HUES6 (cell line): ENCODE measurements at regions not wholly inside any gene's neighbourhood (a gene's known extent, or its start where the extent isn't known, plus 50 kb on each side); places are given as distances from the start of the nearest gene placed in this dataset.

Experiments
- H3K27ac ChIP-seq: 2 replicates; pipeline ENCODE4 v1.7.0; 2013; ENCODE audit warnings: low read depth, mild to moderate bottlenecking, low read length, inconsistent platforms
- H3K27me3 ChIP-seq: 2 replicates; pipeline ENCODE4 v1.6.1; 2013; ENCODE audit warnings: low read length; ENCODE audit not compliant: control insufficient read depth, insufficient read depth
- H3K36me3 ChIP-seq: 2 replicates; pipeline ENCODE4 v1.6.1; 2013; ENCODE audit warnings: low read length; ENCODE audit not compliant: control insufficient read depth, insufficient read depth
- H3K4me1 ChIP-seq: 2 replicates; pipeline ENCODE4 v1.6.1; 2013; ENCODE audit warnings: low read length; ENCODE audit not compliant: control insufficient read depth, insufficient read depth
- H3K4me3 ChIP-seq: 2 replicates; pipeline ENCODE4 v1.5.1; 2013; ENCODE audit warnings: low read depth, low read length
- H3K9ac ChIP-seq: one replicate; pipeline ENCODE4 v1.6.1; 2013; ENCODE audit warnings: mild to moderate bottlenecking, low read length
- H3K9me3 ChIP-seq: 2 replicates; pipeline ENCODE4 v1.6.1; 2013; ENCODE audit warnings: low read depth, low read length; ENCODE audit not compliant: control insufficient read depth, insufficient read depth

- Histone ChIP-seq H3K9me3 (no peaks in the 10 kb centered on the region), H3K27me3 (no peaks in the 10 kb centered on the region), H3K9ac (no peak overlapping the region), H3K4me1 (no peaks in the 10 kb centered on the region), H3K27ac (no peak overlapping the region), H3K36me3 (no peaks in the 10 kb centered on the region), H3K4me3 (no peak overlapping the region)
Observed at GRCh38 chr20:54875307-54875706, 399.9 kb downstream of the DOK5 start.

- no peak overlapping the region for H3K27ac ChIP-seq
- H3K9me3 ChIP-seq = no peaks in the 10 kb centered on the region
- no peaks in the 10 kb centered on the region for H3K27me3 ChIP-seq
- H3K4me1 ChIP-seq = no peaks in the 10 kb centered on the region
- no peaks in the 10 kb centered on the region for H3K36me3 ChIP-seq
- no peak overlapping the region for H3K4me3 ChIP-seq
- no peak overlapping the region for H3K9ac ChIP-seq
Observed at GRCh38 chr20:54874718-54875117, 399.3 kb downstream of the DOK5 start.

GRCh38 chr20:54872440-54872839 is 397.0 kb downstream of the DOK5 start:
- Histone ChIP-seq H3K9ac (no peak overlapping the region), H3K9me3 (no peaks in the 10 kb centered on the region), H3K4me1 (no peaks in the 10 kb centered on the region), H3K4me3 (no peak overlapping the region), H3K27me3 (no peaks in the 10 kb centered on the region), H3K27ac (no peak overlapping the region), H3K36me3 (no peaks in the 10 kb centered on the region)

- Histone ChIP-seq H3K4me1 (no peaks in the 10 kb centered on the region), H3K4me3 (no peak overlapping the region), H3K36me3 (no peaks in the 10 kb centered on the region), H3K9ac (no peak overlapping the region), H3K27me3 (no peaks in the 10 kb centered on the region), H3K27ac (no peak overlapping the region), H3K9me3 (no peaks in the 10 kb centered on the region)
Observed at GRCh38 chr20:54869765-54870164, 394.4 kb downstream of the DOK5 start.

- Histone ChIP-seq H3K9me3 (no peaks in the 10 kb centered on the region), H3K27ac (no peak overlapping the region), H3K4me3 (no peak overlapping the region), H3K9ac (no peak overlapping the region), H3K27me3 (no peaks in the 10 kb centered on the region), H3K4me1 (no peaks in the 10 kb centered on the region), H3K36me3 (no peaks in the 10 kb centered on the region)
Observed at GRCh38 chr20:54865273-54865672, 389.9 kb downstream of the DOK5 start.

- Histone ChIP-seq H3K27ac (no peak overlapping the region), H3K4me1 (no peaks in the 10 kb centered on the region), H3K27me3 (no peaks in the 10 kb centered on the region), H3K4me3 (no peak overlapping the region), H3K9ac (no peak overlapping the region), H3K9me3 (no peaks in the 10 kb centered on the region), H3K36me3 (no peaks in the 10 kb centered on the region)
Observed at GRCh38 chr20:54860716-54861115, 385.3 kb downstream of the DOK5 start.

- H3K36me3 ChIP-seq = no peaks in the 10 kb centered on the region
- H3K27me3 ChIP-seq = no peaks in the 10 kb centered on the region
- no peak overlapping the region for H3K4me3 ChIP-seq
- H3K9me3 ChIP-seq = no peaks in the 10 kb centered on the region
- no peak overlapping the region for H3K9ac ChIP-seq
- H3K27ac ChIP-seq = no peak overlapping the region
- no peaks in the 10 kb centered on the region for H3K4me1 ChIP-seq
Observed at GRCh38 chr20:54856202-54856601, 380.8 kb downstream of the DOK5 start.

- no peaks in the 10 kb centered on the region for H3K36me3 ChIP-seq
- H3K9me3 ChIP-seq = no peaks in the 10 kb centered on the region; the same call in 1 of the 2 replicates
- H3K4me3 ChIP-seq = no peak overlapping the region
Observed at GRCh38 chr20:54849741-54850140, 374.3 kb downstream of the DOK5 start.

GRCh38 chr20:54848984-54849538 is 373.7 kb downstream of the DOK5 start:
- Histone ChIP-seq H3K9me3 (no peaks in the 10 kb centered on the region; the same call in 1 of the 2 replicates), H3K4me3 (no peak overlapping the region), H3K27me3 (no peaks in the 10 kb centered on the region), H3K4me1 (no peaks in the 10 kb centered on the region), H3K9ac (no peak overlapping the region), H3K27ac (no peak overlapping the region), H3K36me3 (no peaks in the 10 kb centered on the region)

More at GRCh38 chr20:54849741-54850140, 374.3 kb downstream of the DOK5 start:
- Histone ChIP-seq H3K9ac (no peak overlapping the region), H3K4me1 (no peaks in the 10 kb centered on the region), H3K27me3 (no peaks in the 10 kb centered on the region), H3K27ac (no peak overlapping the region)

GRCh38 chr20:54848262-54848661 is 372.9 kb downstream of the DOK5 start:
- H3K9ac ChIP-seq = no peak overlapping the region
- H3K36me3 ChIP-seq = no peaks in the 10 kb centered on the region
- H3K4me3 ChIP-seq = no peak overlapping the region
- no peaks in the 10 kb centered on the region for H3K27me3 ChIP-seq
- H3K9me3 ChIP-seq = no peaks in the 10 kb centered on the region; the same call in 1 of the 2 replicates
- no peaks in the 10 kb centered on the region for H3K4me1 ChIP-seq
- H3K27ac ChIP-seq = no peak overlapping the region

GRCh38 chr20:54846948-54847347 is 371.6 kb downstream of the DOK5 start:
- Histone ChIP-seq H3K4me3 (no peak overlapping the region), H3K27me3 (no peaks in the 10 kb centered on the region), H3K9ac (no peak overlapping the region), H3K9me3 (no peaks in the 10 kb centered on the region; the same call in 1 of the 2 replicates), H3K36me3 (no peaks in the 10 kb centered on the region), H3K4me1 (no peaks in the 10 kb centered on the region), H3K27ac (no peak overlapping the region)

GRCh38 chr20:54844346-54844745 is 369.0 kb downstream of the DOK5 start:
- Histone ChIP-seq H3K27ac (no peak overlapping the region), H3K27me3 (no peaks in the 10 kb centered on the region), H3K4me3 (no peak overlapping the region), H3K9me3 (no peaks in the 10 kb centered on the region; the same call in 1 of the 2 replicates), H3K9ac (no peak overlapping the region), H3K4me1 (no peaks in the 10 kb centered on the region), H3K36me3 (no peaks in the 10 kb centered on the region)
